H1 (cell line): ENCODE measurements at regions not wholly inside any gene's neighbourhood (a gene's known extent, or its start where the extent isn't known, plus 50 kb on each side); places are given as distances from the start of the nearest gene placed in this dataset.

Experiments used
- CEBPB ChIP-seq: IDR thresholded peaks from 2 replicates; pipeline ENCODE4 v1.6.1; 2012; ENCODE audit warnings: low read depth, low read length
- CHD1 ChIP-seq: IDR thresholded peaks from 2 replicates; pipeline ENCODE4 v1.6.1; 2012; ENCODE audit warnings: low read depth, low read length, improper control_type of control experiment
- CHD7 ChIP-seq: fragments of 300-600 bp; sonication (generic); IDR thresholded peaks from 2 replicates; pipeline ENCODE4 v1.7.1; 2012; ENCODE audit warnings: low read length, moderate library complexity, mild to moderate bottlenecking, inconsistent platforms; ENCODE audit not compliant: insufficient replicate concordance
- EP300 ChIP-seq, 2 experiments: IDR thresholded peaks; 1 replicate in 1 of 2; 2 replicates in 1 of 2; pipeline ENCODE4 v1.6.1; 2011 to 2012; ENCODE audit warnings: low read depth in 2 of 2, low read length in 2 of 2, mild to moderate bottlenecking in 2 of 2, borderline replicate concordance in 1 of 2, inconsistent platforms in 1 of 2, moderate library complexity in 1 of 2
- EZH2 ChIP-seq: fragments of 200-600 bp; sonication (generic); IDR thresholded peaks from 2 replicates; pipeline ENCODE4 v1.7.1; 2012; ENCODE audit warnings: low read depth, mild to moderate bottlenecking, moderate library complexity, low read length, inconsistent platforms; ENCODE audit not compliant: severe bottlenecking
- KDM5A ChIP-seq: fragments of 200-600 bp; IDR thresholded peaks from 2 replicates; pipeline ENCODE4 v1.7.1; 2012; ENCODE audit warnings: mild to moderate bottlenecking, low read length, inconsistent platforms, mixed read lengths
- PHF8 ChIP-seq: fragments of 200-600 bp; sonication (generic); conservative IDR thresholded peaks from 2 replicates; pipeline ENCODE4 v1.7.1; 2012; ENCODE audit warnings: low read depth, mild to moderate bottlenecking, inconsistent platforms, low read length, moderate library complexity
- POU5F1 ChIP-seq: IDR thresholded peaks from 2 replicates; pipeline ENCODE4 v1.6.1; 2011; ENCODE audit warnings: low read depth, mild to moderate bottlenecking, low read length, moderate library complexity
- RBBP5 ChIP-seq: IDR thresholded peaks from 2 replicates; pipeline ENCODE4 v1.7.1; 2012; ENCODE audit warnings: low read depth, mild to moderate bottlenecking, inconsistent platforms, low read length, moderate library complexity, borderline replicate concordance
- TAF7 ChIP-seq: optimal IDR thresholded peaks from 2 replicates; pipeline ENCODE3; 2011; ENCODE audit warnings: low read depth, mild to moderate bottlenecking, inconsistent platforms, low read length, moderate library complexity, borderline replicate concordance
- TCF12 ChIP-seq: IDR thresholded peaks from 2 replicates; pipeline ENCODE4 v1.6.1; 2011; ENCODE audit warnings: low read depth, mild to moderate bottlenecking, low read length

DNA sequence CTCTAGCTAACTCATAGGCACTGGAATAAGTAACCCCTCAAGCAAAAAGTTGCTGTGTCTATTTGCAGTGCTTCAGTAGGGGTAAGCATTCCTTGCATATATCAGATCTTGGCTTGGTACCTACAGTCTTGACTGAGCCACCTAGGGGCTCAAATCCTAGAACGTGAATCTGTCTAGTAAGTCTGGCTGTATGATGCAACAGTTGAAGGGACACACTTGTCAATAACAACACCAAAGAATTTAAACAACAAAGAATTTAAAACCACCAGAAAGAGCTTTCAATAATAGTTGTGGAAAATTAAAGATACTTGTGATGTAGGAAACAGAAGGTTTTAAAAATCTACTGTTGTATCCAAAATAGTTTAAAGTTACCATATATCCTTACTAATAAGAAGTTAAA is 65.4 kb downstream of the EBLN1 start (continued):
- no peak for TF ChIP-seq CHD7
- TF ChIP-seq CHD1 = no peak
- no peak for TF ChIP-seq TAF7
- no peak for TF ChIP-seq RBBP5
- no peak for TF ChIP-seq EP300 (IDR thresholded peaks at IDR 0.05; ENCODE audit: borderline replicate concordance in 1 of 2, low read depth in 2 of 2, low read length in 2 of 2)
- TF ChIP-seq TCF12 = no peak
- TF ChIP-seq KDM5A = no peak
- TF ChIP-seq CEBPB = no peak
- no peak for TF ChIP-seq POU5F1
- no peak for TF ChIP-seq EZH2
- TF ChIP-seq PHF8 = no peak
